Fibroblast of pulmonary artery (primary cell): ENCODE measurements at regions not wholly inside any gene's neighbourhood (a gene's known extent, or its start where the extent isn't known, plus 50 kb on each side); places are given as distances from the start of the nearest gene placed in this dataset.
"Not testable (repeated sequence)": the region's sequence is repeated elsewhere in the genome, so short reads cannot be mapped to it uniquely, and the experiment has no call there.

Experiments used
- DNase-seq: peaks from one replicate; pipeline ENCODE4 v3.0.0-alpha.2; 2010; ENCODE audit warnings: low read depth
- H3K4me3 ChIP-seq: replicated peaks from 2 replicates; pipeline ENCODE4 v1.5.1; 2011; ENCODE audit warnings: low read depth, mild to moderate bottlenecking, control low read depth, low read length, moderate library complexity
- CTCF ChIP-seq: IDR thresholded peaks from 2 replicates; pipeline ENCODE4 v1.5.1; 2011; ENCODE audit warnings: mild to moderate bottlenecking, control low read depth, low read length, inconsistent platforms; ENCODE audit errors: missing control alignments

DNA sequence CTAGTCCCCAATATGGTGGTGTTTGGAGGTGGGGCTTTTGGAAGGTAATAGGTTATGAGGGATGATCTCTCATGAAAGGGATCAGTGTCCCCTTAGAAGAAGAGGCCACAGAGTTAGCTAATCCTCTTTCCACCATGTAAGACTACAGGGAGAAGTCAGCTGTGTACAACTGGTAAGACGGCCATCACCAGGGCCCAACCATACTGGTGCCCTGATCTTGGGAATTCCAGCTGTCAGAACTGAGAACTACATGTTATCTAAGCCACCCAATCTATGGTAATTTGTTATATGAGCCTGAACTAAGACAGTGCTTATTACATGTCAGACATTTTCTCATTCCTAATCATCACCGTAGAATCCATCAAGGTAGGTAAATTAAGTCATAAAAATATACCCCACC, 77.7 kb upstream of the ZNF217 start:
- DNase-seq = no peak
- no peak for TF ChIP-seq CTCF

DNA sequence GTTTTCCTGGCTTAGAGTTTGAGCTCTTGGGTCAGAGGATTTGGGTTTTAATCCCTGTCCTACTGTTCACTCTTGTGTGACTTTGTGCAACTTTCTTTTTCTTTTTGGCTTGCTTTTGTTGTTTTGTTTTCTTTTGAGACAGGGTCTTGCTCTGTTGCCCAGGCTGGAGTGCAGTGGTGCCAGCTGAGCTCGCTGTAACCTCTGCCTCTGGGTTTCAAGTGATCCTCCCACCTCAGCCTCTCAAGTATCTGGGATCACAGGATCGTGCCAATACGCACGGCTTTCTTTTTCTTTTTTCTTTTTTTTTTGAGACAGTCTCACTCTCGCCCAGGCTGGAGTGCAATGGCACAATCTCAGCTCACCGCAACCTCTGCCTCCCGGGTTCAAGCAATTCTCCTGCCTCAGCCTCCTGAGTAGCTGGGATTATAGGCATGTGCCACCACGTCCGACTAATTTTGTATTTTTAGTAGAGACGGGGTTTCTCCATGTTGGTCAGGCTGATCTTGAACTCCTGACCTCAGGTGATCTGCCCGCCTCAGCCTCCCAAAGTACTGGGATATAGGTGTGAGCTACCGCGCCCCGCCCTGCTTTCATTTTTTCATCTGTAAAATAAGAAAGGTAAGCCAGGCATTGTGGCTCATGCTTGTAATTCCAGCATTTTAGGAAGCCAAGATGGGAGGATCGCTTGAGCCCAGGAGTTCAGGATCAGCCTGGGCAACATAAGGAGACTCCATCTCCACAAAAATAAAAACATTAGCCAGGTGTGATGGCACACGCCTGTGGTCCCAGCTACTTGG, 76.1 kb upstream of the ZNF217 start:
- not testable (repeated sequence) for H3K4me3 ChIP-seq, DNase-seq

More for the DNA sequence above, 77.7 kb upstream of the ZNF217 start:
- no peak overlapping the region for H3K4me3 ChIP-seq

DNA sequence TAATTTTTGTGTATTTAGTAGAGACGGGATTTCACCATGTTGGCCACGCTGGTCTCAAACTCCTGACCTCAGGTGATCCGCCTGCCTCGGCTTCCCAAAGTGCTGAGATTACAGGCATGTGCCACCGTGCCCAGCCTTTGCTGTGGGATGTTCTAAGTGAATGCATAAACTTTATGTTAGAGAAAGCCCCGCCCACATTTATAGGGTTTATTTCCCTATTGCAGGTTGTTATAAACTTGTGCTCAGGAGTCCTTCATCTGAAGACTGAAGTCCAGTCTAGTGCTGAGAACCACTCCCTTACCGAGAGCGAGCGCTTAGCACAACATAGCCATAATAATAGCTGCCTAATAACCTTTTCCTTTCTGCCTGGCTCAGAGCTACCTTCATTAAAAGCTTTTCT, 75.4 kb upstream of the ZNF217 start:
- no peak overlapping the region for H3K4me3 ChIP-seq
- no peak for TF ChIP-seq CTCF
- no peak for DNase-seq

DNA sequence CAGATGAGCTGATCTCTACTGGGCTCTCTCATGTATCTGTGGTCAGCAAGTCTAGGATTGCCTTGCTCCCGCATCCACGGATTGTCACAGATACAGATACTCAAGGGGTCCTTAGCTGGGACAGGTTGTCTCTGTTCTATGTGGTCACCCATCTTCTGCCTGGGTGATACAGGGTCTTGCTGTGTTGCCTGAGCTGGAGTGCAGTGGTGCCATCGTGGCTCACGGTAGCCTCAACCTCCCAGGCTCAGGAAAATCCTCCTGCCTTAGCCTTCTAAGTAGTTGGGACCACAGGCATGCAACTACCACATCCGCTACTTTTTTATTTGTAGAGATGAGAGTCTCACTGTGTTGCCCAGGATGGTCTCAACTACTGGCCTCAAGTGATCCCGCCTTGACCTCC, 72.5 kb upstream of the ZNF217 start:
- TF ChIP-seq CTCF = no peak
- no peak for DNase-seq
- H3K4me3 ChIP-seq = no peak overlapping the region

- TF ChIP-seq CTCF = no peak
- DNase-seq = no peak
These were observed 70.5 kb upstream of the ZNF217 start for GRCh38 chr20:53664121-53664520.

GRCh38 chr20:53663521-53663920, 69.9 kb upstream of the ZNF217 start:
- not testable (repeated sequence) for DNase-seq, H3K4me3 ChIP-seq

More at GRCh38 chr20:53664121-53664520, 70.5 kb upstream of the ZNF217 start:
- H3K4me3 ChIP-seq = no peak overlapping the region

- no peak for DNase-seq
- H3K4me3 ChIP-seq = no peak overlapping the region
- no peak for TF ChIP-seq CTCF
These were observed 69.0 kb upstream of the ZNF217 start for GRCh38 chr20:53662595-53662994.

DNA sequence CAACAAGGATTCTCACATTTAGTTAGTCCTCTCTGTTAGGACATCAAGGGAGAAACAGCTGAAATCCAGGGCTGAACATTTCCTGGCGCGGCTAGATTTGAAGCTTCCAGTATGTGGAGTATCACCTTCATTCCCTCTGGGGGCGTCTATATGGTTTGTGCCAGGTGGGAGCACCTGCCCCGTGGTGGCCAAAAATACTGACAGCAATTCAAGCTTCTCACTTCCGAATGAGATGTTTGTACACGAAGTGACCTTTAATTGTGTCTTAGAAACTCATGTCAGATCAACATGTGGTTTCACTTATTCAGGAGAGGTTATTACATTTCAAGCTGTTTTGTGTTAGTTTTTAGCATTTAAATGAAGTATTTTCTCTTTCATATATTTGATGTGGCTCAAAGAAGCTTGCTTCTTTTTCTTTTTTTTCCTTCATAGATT, 67.3 kb upstream of the ZNF217 start:
- TF ChIP-seq CTCF = no peak
- no peak for DNase-seq
- no peak overlapping the region for H3K4me3 ChIP-seq
